ENCODE measurements at regions not wholly inside any gene's neighbourhood (a gene's known extent, or its start where the extent isn't known, plus 50 kb on each side); places are given as distances from the start of the nearest gene placed in this dataset.

DNA sequence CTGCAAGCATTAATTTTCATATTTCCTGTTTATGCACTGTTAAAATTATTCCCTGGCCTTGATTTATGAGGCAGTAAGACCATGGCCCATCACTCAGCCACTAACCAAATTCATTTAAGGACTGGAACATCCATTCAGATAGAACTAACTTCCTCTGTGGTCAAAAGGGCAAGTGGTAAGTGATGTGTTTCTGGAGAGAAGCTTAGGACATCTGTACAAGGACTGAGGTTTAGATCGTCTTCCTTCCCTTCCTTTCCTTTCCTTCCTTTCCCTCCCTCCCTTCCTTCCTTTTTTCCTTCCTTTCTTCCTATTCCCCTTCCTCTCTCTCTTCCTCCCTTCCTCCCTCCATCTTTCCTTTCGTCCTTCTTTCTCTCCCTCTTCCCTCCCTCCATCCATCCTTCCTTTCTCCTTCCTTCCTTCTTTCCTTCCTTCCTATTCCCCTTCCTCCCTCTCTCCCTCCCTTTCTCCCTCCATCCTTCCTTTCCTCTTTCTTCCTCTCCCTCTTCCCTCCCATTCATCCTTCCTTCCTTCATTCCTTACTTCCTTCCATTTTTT, 1019.4 kb downstream of the TYW1 start:
- Histone ChIP-seq H2AFZ (ENCODE audit: low read depth, low read length) (no peak overlapping the region), H2BK12ac (ENCODE audit: low read length in 2 of 2) (no peak overlapping the region), H3K18ac (ENCODE audit: low read depth in 1 of 2, low read length in 2 of 2) (no peak overlapping the region), H4K8ac (ENCODE audit: low read length) (no peak overlapping the region), H3K9ac (ENCODE audit: low read length) (no peak overlapping the region), H2BK120ac (ENCODE audit: low read depth, low read length) (no peak overlapping the region), H3K14ac (ENCODE audit: low read length in 2 of 2) (no peak overlapping the region), H3K4ac (ENCODE audit: low read depth in 1 of 2, low read length in 2 of 2) (no peak overlapping the region), H3K36me3 (ENCODE audit: control insufficient read depth in 1 of 2, insufficient read depth in 2 of 2, low read depth in 1 of 2, low read length in 2 of 2) (no peaks in the 10 kb centered on the region), H3K4me3 (ENCODE audit: insufficient read depth in 1 of 2, low read depth in 1 of 2, low read length in 2 of 2) (no peak overlapping the region), H2BK5ac (ENCODE audit: low read depth, low read length, poor library complexity, severe bottlenecking) (no peak overlapping the region), H2BK15ac (ENCODE audit: low read depth, poor library complexity, severe bottlenecking) (no peak overlapping the region), H3K27me3 (ENCODE audit: control insufficient read depth in 1 of 2, insufficient read depth in 1 of 2, low read length in 2 of 2) (no peaks in the 10 kb centered on the region), H3K79me1 (replicated peaks; ENCODE audit: low read length, poor library complexity, severe bottlenecking) (no peaks in the 10 kb centered on the region), H3K23ac (ENCODE audit: low read length in 2 of 2) (no peak overlapping the region), H3K4me2 (ENCODE audit: low read length, poor library complexity, severe bottlenecking) (no peak overlapping the region), H3K27ac (ENCODE audit: low read length, poor library complexity, severe bottlenecking) (no peak overlapping the region), H4K91ac (ENCODE audit: low read length) (no peak overlapping the region), H3K9me3 (ENCODE audit: control insufficient read depth, low read length) (peaks cover 5% of the 10 kb centered on the region), H3K4me1 (ENCODE audit: control insufficient read depth, insufficient read depth, low read depth, low read length) (no peaks in the 10 kb centered on the region), H2AK5ac (ENCODE audit: low read length, severe bottlenecking) (no peak overlapping the region)
- no peak for DNase-seq
- 33% methylated on average over 2 of the region's 2 CpGs for WGBS

GRCh38 chr7:68020102-68020501, 1023.5 kb downstream of the TYW1 start:
- no peak overlapping the region for H3K18ac ChIP-seq (ENCODE audit: low read depth in 1 of 2, low read length in 2 of 2)
- no peak overlapping the region for H4K91ac ChIP-seq (ENCODE audit: low read length)
- H3K27ac ChIP-seq (ENCODE audit: low read length, poor library complexity, severe bottlenecking), result no peak overlapping the region
- no peak overlapping the region for H2BK15ac ChIP-seq (ENCODE audit: low read depth, poor library complexity, severe bottlenecking)
- no peak overlapping the region for H3K4me2 ChIP-seq (ENCODE audit: low read length, poor library complexity, severe bottlenecking)
- H4K8ac ChIP-seq (ENCODE audit: low read length), result no peak overlapping the region
- no peaks in the 10 kb centered on the region for H3K9me3 ChIP-seq (ENCODE audit: control insufficient read depth, low read length)
- H3K4me1 ChIP-seq (ENCODE audit: control insufficient read depth, insufficient read depth, low read depth, low read length), result no peaks in the 10 kb centered on the region
- no peak overlapping the region for H3K9ac ChIP-seq (ENCODE audit: low read length)
- H3K36me3 ChIP-seq (ENCODE audit: control insufficient read depth in 1 of 2, insufficient read depth in 2 of 2, low read depth in 1 of 2, low read length in 2 of 2), result no peaks in the 10 kb centered on the region
- no peak for DNase-seq
- H3K4me3 ChIP-seq (ENCODE audit: insufficient read depth in 1 of 2, low read depth in 1 of 2, low read length in 2 of 2), result no peak overlapping the region
- H2AFZ ChIP-seq (ENCODE audit: low read depth, low read length), result no peak overlapping the region
- no peaks in the 10 kb centered on the region for H3K79me1 ChIP-seq (replicated peaks; ENCODE audit: low read length, poor library complexity, severe bottlenecking)
- no peak overlapping the region for H2BK5ac ChIP-seq (ENCODE audit: low read depth, low read length, poor library complexity, severe bottlenecking)
- H2BK120ac ChIP-seq (ENCODE audit: low read depth, low read length), result no peak overlapping the region
- 78% methylated on average over 3 of the region's 3 CpGs for WGBS
- H2AK5ac ChIP-seq (ENCODE audit: low read length, severe bottlenecking), result no peak overlapping the region
- H3K4ac ChIP-seq (ENCODE audit: low read depth in 1 of 2, low read length in 2 of 2), result no peak overlapping the region
- no peak overlapping the region for H3K23ac ChIP-seq (ENCODE audit: low read length in 2 of 2)
- H3K14ac ChIP-seq (ENCODE audit: low read length in 2 of 2), result no peak overlapping the region
- no peak overlapping the region for H2BK12ac ChIP-seq (ENCODE audit: low read length in 2 of 2)
- H3K27me3 ChIP-seq (ENCODE audit: control insufficient read depth in 1 of 2, insufficient read depth in 1 of 2, low read length in 2 of 2), result no peaks in the 10 kb centered on the region

DNA sequence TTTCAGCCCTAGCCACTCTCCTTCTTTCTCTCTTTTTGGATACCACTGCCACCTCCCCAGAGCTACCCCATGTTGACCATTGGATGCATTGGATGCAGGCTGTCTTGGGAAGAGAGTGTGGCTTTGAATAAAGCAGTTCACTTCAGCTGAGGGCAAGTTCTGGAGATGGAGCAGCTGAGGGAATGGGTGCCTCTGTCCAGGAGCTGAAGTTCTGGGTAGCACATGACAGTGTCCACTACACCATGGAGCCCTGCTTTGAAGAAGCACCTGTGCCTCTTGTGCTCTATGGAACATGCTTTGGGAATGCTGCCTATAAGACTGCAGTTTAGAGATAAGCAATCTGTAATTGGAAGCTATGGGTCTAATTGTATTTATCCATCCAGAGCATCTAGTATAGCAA, 1028.7 kb downstream of the TYW1 start:
- no peak overlapping the region for H2BK15ac ChIP-seq (ENCODE audit: low read depth, poor library complexity, severe bottlenecking)
- no peak overlapping the region for H3K9ac ChIP-seq (ENCODE audit: low read length)
- no peak overlapping the region for H3K4me3 ChIP-seq (ENCODE audit: insufficient read depth in 1 of 2, low read depth in 1 of 2, low read length in 2 of 2)
- no peak overlapping the region for H2BK120ac ChIP-seq (ENCODE audit: low read depth, low read length)
- no peak overlapping the region for H3K27ac ChIP-seq (ENCODE audit: low read length, poor library complexity, severe bottlenecking)
- no peak overlapping the region for H3K4ac ChIP-seq (ENCODE audit: low read depth in 1 of 2, low read length in 2 of 2)
- H3K4me2 ChIP-seq (ENCODE audit: low read length, poor library complexity, severe bottlenecking), result no peak overlapping the region
- no peak for DNase-seq
- no peak overlapping the region for H3K18ac ChIP-seq (ENCODE audit: low read depth in 1 of 2, low read length in 2 of 2)
- H3K14ac ChIP-seq (ENCODE audit: low read length in 2 of 2), result no peak overlapping the region
- no peaks in the 10 kb centered on the region for H3K79me1 ChIP-seq (replicated peaks; ENCODE audit: low read length, poor library complexity, severe bottlenecking)
- no peak overlapping the region for H4K91ac ChIP-seq (ENCODE audit: low read length)
- H2AFZ ChIP-seq (ENCODE audit: low read depth, low read length), result no peak overlapping the region
- no peak overlapping the region for H3K23ac ChIP-seq (ENCODE audit: low read length in 2 of 2)
- H3K27me3 ChIP-seq (ENCODE audit: control insufficient read depth in 1 of 2, insufficient read depth in 1 of 2, low read length in 2 of 2), result no peaks in the 10 kb centered on the region
- no peak overlapping the region for H2AK5ac ChIP-seq (ENCODE audit: low read length, severe bottlenecking)
- no peaks in the 10 kb centered on the region for H3K4me1 ChIP-seq (ENCODE audit: control insufficient read depth, insufficient read depth, low read depth, low read length)
- no peaks in the 10 kb centered on the region for H3K36me3 ChIP-seq (ENCODE audit: control insufficient read depth in 1 of 2, insufficient read depth in 2 of 2, low read depth in 1 of 2, low read length in 2 of 2)
- no peak overlapping the region for H2BK12ac ChIP-seq (ENCODE audit: low read length in 2 of 2)
- no peak overlapping the region for H2BK5ac ChIP-seq (ENCODE audit: low read depth, low read length, poor library complexity, severe bottlenecking)
- no peak overlapping the region for H4K8ac ChIP-seq (ENCODE audit: low read length)
- peaks cover 2% of the 10 kb centered on the region for H3K9me3 ChIP-seq (ENCODE audit: control insufficient read depth, low read length)

- no peak overlapping the region for H4K91ac ChIP-seq (ENCODE audit: low read length)
These were observed 1033.9 kb downstream of the TYW1 start for GRCh38 chr7:68030530-68030929.

More at GRCh38 chr7:68030530-68030929, 1033.9 kb downstream of the TYW1 start:
- Histone ChIP-seq H3K23ac (ENCODE audit: low read length in 2 of 2) (no peak overlapping the region), H2AFZ (ENCODE audit: low read depth, low read length) (no peak overlapping the region), H3K4ac (ENCODE audit: low read depth in 1 of 2, low read length in 2 of 2) (no peak overlapping the region), H3K9ac (ENCODE audit: low read length) (no peak overlapping the region), H2BK15ac (ENCODE audit: low read depth, poor library complexity, severe bottlenecking) (no peak overlapping the region), H3K36me3 (ENCODE audit: control insufficient read depth in 1 of 2, insufficient read depth in 2 of 2, low read depth in 1 of 2, low read length in 2 of 2) (no peaks in the 10 kb centered on the region), H3K18ac (ENCODE audit: low read depth in 1 of 2, low read length in 2 of 2) (no peak overlapping the region), H4K8ac (ENCODE audit: low read length) (no peak overlapping the region), H3K4me2 (ENCODE audit: low read length, poor library complexity, severe bottlenecking) (no peak overlapping the region), H3K4me1 (ENCODE audit: control insufficient read depth, insufficient read depth, low read depth, low read length) (no peaks in the 10 kb centered on the region), H2AK5ac (ENCODE audit: low read length, severe bottlenecking) (no peak overlapping the region), H3K4me3 (ENCODE audit: insufficient read depth in 1 of 2, low read depth in 1 of 2, low read length in 2 of 2) (no peak overlapping the region), H3K79me1 (replicated peaks; ENCODE audit: low read length, poor library complexity, severe bottlenecking) (no peaks in the 10 kb centered on the region), H3K27me3 (ENCODE audit: control insufficient read depth in 1 of 2, insufficient read depth in 1 of 2, low read length in 2 of 2) (no peaks in the 10 kb centered on the region), H2BK12ac (ENCODE audit: low read length in 2 of 2) (no peak overlapping the region), H3K27ac (ENCODE audit: low read length, poor library complexity, severe bottlenecking) (no peak overlapping the region), H2BK5ac (ENCODE audit: low read depth, low read length, poor library complexity, severe bottlenecking) (no peak overlapping the region), H3K14ac (ENCODE audit: low read length in 2 of 2) (no peak overlapping the region), H2BK120ac (ENCODE audit: low read depth, low read length) (no peak overlapping the region), H3K9me3 (ENCODE audit: control insufficient read depth, low read length) (peaks cover 6% of the 10 kb centered on the region)
- no peak for DNase-seq
- WGBS, result 88% methylated on average over 2 of the region's 3 CpGs
